DOHH2 (cell line): ENCODE measurements at regions not wholly inside any gene's neighbourhood (a gene's known extent, or its start where the extent isn't known, plus 50 kb on each side); places are given as distances from the start of the nearest gene placed in this dataset.

ENCODE experiments used
- H3F3A ChIP-seq: fragments of 200-600 bp; sonication (generic), shearing (Covaris generic); 2 replicates; pipeline ENCODE4 v1.6.0; 2016; ENCODE audit warnings: antibody characterized with exemption, mild to moderate bottlenecking; ENCODE audit not compliant: control insufficient read depth, insufficient read depth
- H3K27ac ChIP-seq: fragments of 200-600 bp; sonication (generic); 2 replicates; pipeline ENCODE4 v1.5.1; 2014; ENCODE audit warnings: low read depth, mild to moderate bottlenecking, low read length, moderate library complexity
- H3K27me3 ChIP-seq: fragments of 200-600 bp; sonication (generic); 2 replicates; pipeline ENCODE4 v1.6.1; 2014; ENCODE audit warnings: mild to moderate bottlenecking, low read length, mixed read lengths; ENCODE audit not compliant: control insufficient read depth
- H3K36me3 ChIP-seq: fragments of 200-600 bp; sonication (generic); 2 replicates; pipeline ENCODE4 v1.6.1; 2014; ENCODE audit warnings: mild to moderate bottlenecking, low read length, moderate library complexity, mixed read lengths; ENCODE audit not compliant: control insufficient read depth
- H3K4me1 ChIP-seq: fragments of 200-600 bp; sonication (generic); 2 replicates; pipeline ENCODE4 v1.6.1; 2014; ENCODE audit warnings: mild to moderate bottlenecking, low read length, mixed read lengths; ENCODE audit not compliant: control insufficient read depth
- H3K4me2 ChIP-seq: fragments of 200-600 bp; sonication (generic); 2 replicates; pipeline ENCODE4 v1.6.0; 2014; ENCODE audit warnings: mild to moderate bottlenecking, low read length, moderate library complexity
- H3K4me3 ChIP-seq: fragments of 200-600 bp; sonication (generic); 2 replicates; pipeline ENCODE4 v1.5.1; 2014; ENCODE audit warnings: mild to moderate bottlenecking, low read length, mixed read lengths
- H3K79me2 ChIP-seq: fragments of 200-600 bp; sonication (generic); 2 replicates; pipeline ENCODE4 v1.6.1; 2014; ENCODE audit warnings: mild to moderate bottlenecking, low read length, mixed read lengths; ENCODE audit not compliant: control insufficient read depth
- H3K9me2 ChIP-seq: fragments of 200-600 bp; sonication (generic); replicated peaks from 2 replicates; pipeline ENCODE4 v1.6.1; 2014; ENCODE audit warnings: mild to moderate bottlenecking, low read length, mixed read lengths; ENCODE audit not compliant: control insufficient read depth
- H3K9me3 ChIP-seq: fragments of 200-600 bp; sonication (generic); 2 replicates; pipeline ENCODE4 v1.6.1; 2014; ENCODE audit warnings: antibody characterized with exemption, low read length, mixed read lengths; ENCODE audit not compliant: control insufficient read depth, insufficient read depth
- H4K20me1 ChIP-seq: fragments of 200-600 bp; sonication (generic); 2 replicates; pipeline ENCODE4 v1.6.0; 2014; ENCODE audit warnings: low read depth, mild to moderate bottlenecking, antibody characterized with exemption, low read length, moderate library complexity; ENCODE audit not compliant: control insufficient read depth, insufficient read depth
- CTCF ChIP-seq: fragments of 200-600 bp; sonication (generic); IDR thresholded peaks from one replicate; pipeline ENCODE4 v1.5.1; 2014; ENCODE audit warnings: antibody characterized with exemption, mild to moderate bottlenecking, low read depth, low read length; ENCODE audit not compliant: poor library complexity, severe bottlenecking
- EZH2phosphoT487 ChIP-seq: fragments of 200-600 bp; sonication (generic); IDR thresholded peaks from 2 replicates; pipeline ENCODE4 v1.6.1; 2017; ENCODE audit warnings: borderline replicate concordance, mild to moderate bottlenecking, antibody characterized with exemption, low read length, moderate library complexity, mixed read lengths

- Histone ChIP-seq H3K4me3 (no peak overlapping the region), H3K79me2 (no peaks in the 10 kb centered on the region), H3K4me1 (no peaks in the 10 kb centered on the region), H4K20me1 (no peaks in the 10 kb centered on the region), H3K36me3 (no peaks in the 10 kb centered on the region), H3F3A (no peaks in the 10 kb centered on the region), H3K9me3 (no peaks in the 10 kb centered on the region), H3K9me2 (no peaks in the 10 kb centered on the region), H3K27ac (no peak overlapping the region), H3K27me3 (no peaks in the 10 kb centered on the region), H3K4me2 (no peak overlapping the region)
- TF ChIP-seq EZH2phosphoT487 (no peak), CTCF (no peak)
These were observed 87.1 kb upstream of the HDAC9 start for GRCh38 chr7:18408461-18408860.

DNA sequence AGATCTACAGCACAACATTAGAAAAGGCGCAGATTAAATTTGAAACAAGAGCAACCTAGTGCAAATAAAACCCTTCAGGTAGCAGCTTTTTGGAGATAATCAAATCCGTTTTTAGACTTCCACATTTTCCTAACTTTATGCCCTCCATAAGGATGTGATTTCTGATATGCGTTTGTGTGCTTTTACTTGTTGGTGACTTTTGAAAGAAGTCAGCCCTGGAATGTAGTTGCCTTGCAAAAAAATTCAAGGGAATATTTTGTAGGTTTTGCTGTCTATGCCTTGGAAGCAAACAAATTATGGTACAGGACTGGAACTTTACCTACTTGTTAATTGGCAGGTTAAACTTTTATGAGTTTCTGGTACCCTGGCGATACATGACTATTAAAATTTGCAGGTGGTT, 86.7 kb upstream of the HDAC9 start:
- Histone ChIP-seq H3K9me3 (no peaks in the 10 kb centered on the region), H3K79me2 (no peaks in the 10 kb centered on the region), H3K27me3 (no peaks in the 10 kb centered on the region), H3K36me3 (no peaks in the 10 kb centered on the region), H3K4me2 (no peak overlapping the region), H3K4me3 (no peak overlapping the region), H3K4me1 (no peaks in the 10 kb centered on the region), H3F3A (no peaks in the 10 kb centered on the region), H3K9me2 (no peaks in the 10 kb centered on the region), H3K27ac (no peak overlapping the region), H4K20me1 (no peaks in the 10 kb centered on the region)
- no peak for TF ChIP-seq EZH2phosphoT487
- TF ChIP-seq CTCF: no peak

GRCh38 chr7:18413447-18413846, 82.1 kb upstream of the HDAC9 start:
- H3K79me2 ChIP-seq: no peaks in the 10 kb centered on the region
- no peak overlapping the region for H3K27ac ChIP-seq
- H3K27me3 ChIP-seq: no peaks in the 10 kb centered on the region
- H3K4me2 ChIP-seq: no peak overlapping the region
- no peaks in the 10 kb centered on the region for H3F3A ChIP-seq
- TF ChIP-seq EZH2phosphoT487 (no peak), CTCF (no peak)
- no peaks in the 10 kb centered on the region for H4K20me1 ChIP-seq
- no peaks in the 10 kb centered on the region for H3K4me1 ChIP-seq
- no peaks in the 10 kb centered on the region for H3K9me2 ChIP-seq
- H3K9me3 ChIP-seq: no peaks in the 10 kb centered on the region
- H3K4me3 ChIP-seq: no peak overlapping the region
- H3K36me3 ChIP-seq: no peaks in the 10 kb centered on the region

- H3K4me3 ChIP-seq: no peak overlapping the region
- TF ChIP-seq CTCF (no peak), EZH2phosphoT487 (no peak)
These were observed 80.7 kb upstream of the HDAC9 start for GRCh38 chr7:18414885-18415284.

More at GRCh38 chr7:18414885-18415284, 80.7 kb upstream of the HDAC9 start:
- Histone ChIP-seq H3K27me3 (no peaks in the 10 kb centered on the region), H3K27ac (no peak overlapping the region), H3K4me2 (no peak overlapping the region), H4K20me1 (no peaks in the 10 kb centered on the region), H3K9me2 (no peaks in the 10 kb centered on the region), H3K79me2 (no peaks in the 10 kb centered on the region), H3F3A (no peaks in the 10 kb centered on the region), H3K4me1 (no peaks in the 10 kb centered on the region), H3K9me3 (no peaks in the 10 kb centered on the region), H3K36me3 (no peaks in the 10 kb centered on the region)
